ENCODE measurements at regions not wholly inside any gene's neighbourhood (a gene's known extent, or its start where the extent isn't known, plus 50 kb on each side); places are given as distances from the start of the nearest gene placed in this dataset.

GRCh38 chr22:49373289-49373666 is 454.4 kb downstream of the BRD1 start:
- DNase-seq = no peak

- no peak for DNase-seq
These were observed 455.0 kb downstream of the BRD1 start for GRCh38 chr22:49372530-49373288.

GRCh38 chr22:49372111-49372529 is 455.6 kb downstream of the BRD1 start:
- no peak for DNase-seq

GRCh38 chr22:49371325-49372110 is 456.2 kb downstream of the BRD1 start:
- no peak for DNase-seq

- DNase-seq = no peak
These were observed 456.9 kb downstream of the BRD1 start for GRCh38 chr22:49370627-49371301.

GRCh38 chr22:49369726-49370626 is 457.7 kb downstream of the BRD1 start:
- no peak for DNase-seq

- DNase-seq = peak; percentile 78
These were observed 458.5 kb downstream of the BRD1 start for GRCh38 chr22:49368976-49369725.

- no peak for DNase-seq
These were observed 459.3 kb downstream of the BRD1 start for GRCh38 chr22:49368221-49368975.

- DNase-seq = peak; percentile 37
These were observed 460.5 kb downstream of the BRD1 start for GRCh38 chr22:49367041-49367697.

- peak; percentile 36 for DNase-seq
These were observed 461.2 kb downstream of the BRD1 start for GRCh38 chr22:49366437-49366836.

- peak; percentile 95 for DNase-seq
These were observed 461.8 kb downstream of the BRD1 start for GRCh38 chr22:49365910-49366309.

GRCh38 chr22:49365191-49365837 is 462.4 kb downstream of the BRD1 start:
- peak; percentile 85 for DNase-seq

- no peak for DNase-seq
These were observed 463.3 kb downstream of the BRD1 start for GRCh38 chr22:49364398-49364797.

- no peak for DNase-seq
These were observed 464.0 kb downstream of the BRD1 start for GRCh38 chr22:49363526-49364230.

GRCh38 chr22:49362211-49362839 is 465.3 kb downstream of the BRD1 start:
- DNase-seq = peak; percentile 56

GRCh38 chr22:49361164-49361563 is 466.5 kb downstream of the BRD1 start:
- no peak for DNase-seq

- no peak for DNase-seq
These were observed 466.9 kb downstream of the BRD1 start for GRCh38 chr22:49360746-49361145.

GRCh38 chr22:49359076-49359475 is 468.6 kb downstream of the BRD1 start:
- DNase-seq = no peak

All from NCI-H345 (cell line).